GM12878 (cell line): ENCODE measurements at regions not wholly inside any gene's neighbourhood (a gene's known extent, or its start where the extent isn't known, plus 50 kb on each side); places are given as distances from the start of the nearest gene placed in this dataset.

Source experiments
- ATAC-seq: fragments of 200-7000 bp; cut with Tn5 transposase; 3 replicates; pipeline ENCODE4 v1.9.1; 2020; ENCODE audit warnings: mild to moderate bottlenecking, moderate library complexity
- BruUV-seq: library from RNA; stranded (reverse); fragments of 400-500 nt; replicated peaks from 2 replicates; lab custom pipeline; 2021; lab: Mats Ljungman, UMichigan
- CTCF ChIA-PET: fragments of 300-600 bp; sonication (Branson Sonifier 250); formaldehyde crosslinking; extraction: SDS; loops from one replicate; lab custom pipeline; 2021; ENCODE audit warnings: inconsistent platforms; lab: Yijun Ruan, JAX
- POLR2A ChIA-PET: fragments of 350-600 bp; formaldehyde crosslinking; extraction: SDS; loops from one replicate; lab custom pipeline; 2021; ENCODE audit warnings: inconsistent platforms; lab: Charles Lee
- RAD21 ChIA-PET: fragments of 300-600 bp; sonication (Branson Sonifier 250); formaldehyde crosslinking; loops from one replicate; lab custom pipeline; 2023; ENCODE audit warnings: antibody characterized with exemption; ENCODE audit not compliant: unreplicated experiment; lab: Charles Lee
- SMC1A ChIA-PET: fragments of 300-600 bp; sonication (Branson Sonifier 250); formaldehyde crosslinking; loops from one replicate; lab custom pipeline; 2023; ENCODE audit not compliant: unreplicated experiment, uncharacterized antibody; lab: Charles Lee
- DNase-seq: peaks from one replicate; pipeline ENCODE4 v3.0.0-alpha.2; 2011; ENCODE audit warnings: low read depth, low spot score
- FAIRE-seq: peaks from 3 replicates; lab custom pipeline; 2011; peaks lifted over from hg19 to GRCh38; lab: Jason Lieb, UNC
- H2AFZ ChIP-seq: 2 replicates; pipeline ENCODE4 v1.6.0; 2011; ENCODE audit warnings: low read depth, low read length, control low read depth; ENCODE audit not compliant: control insufficient read depth
- H3K27ac ChIP-seq: 2 replicates; pipeline ENCODE4 v1.5.1; 2011; ENCODE audit warnings: control low read depth; ENCODE audit not compliant: control insufficient read depth, insufficient read depth
- H3K27me3 ChIP-seq, 2 experiments: replicated peaks in 1 of 2; 2 replicates each; pipeline versions ENCODE4 v1.6.0 to v1.6.1; 2011; ENCODE audit warnings: low read length in 1 of 2; ENCODE audit not compliant: control insufficient read depth in 2 of 2, insufficient read depth in 2 of 2
- H3K36me3 ChIP-seq, 2 experiments: 2 replicates each; pipeline ENCODE4 v1.5.1; 2011; ENCODE audit warnings: low read length in 1 of 2; ENCODE audit not compliant: control insufficient read depth in 2 of 2, insufficient read depth in 2 of 2
- H3K4me1 ChIP-seq: 2 replicates; pipeline ENCODE4 v1.6.1; 2011; ENCODE audit warnings: mild to moderate bottlenecking, low read length, moderate library complexity, mixed read lengths; ENCODE audit not compliant: control insufficient read depth, insufficient read depth
- H3K4me2 ChIP-seq: 2 replicates; pipeline ENCODE4 v1.6.0; 2011; ENCODE audit warnings: control low read depth; ENCODE audit not compliant: control insufficient read depth, insufficient read depth
- H3K4me3 ChIP-seq: fragments of 200-600 bp; sonication (generic); 2 replicates; pipeline ENCODE4 v1.5.1; 2016
- H3K79me2 ChIP-seq: 2 replicates; pipeline ENCODE4 v1.6.0; 2011; ENCODE audit warnings: low read length; ENCODE audit not compliant: control insufficient read depth, insufficient read depth
- H3K9ac ChIP-seq: 2 replicates; pipeline ENCODE4 v1.8.0; 2011; ENCODE audit warnings: low read length, control low read depth, mixed read lengths; ENCODE audit not compliant: control insufficient read depth, insufficient read depth
- H3K9me3 ChIP-seq: replicated peaks from 3 replicates; pipeline ENCODE4 v1.5.1; 2011; ENCODE audit warnings: mild to moderate bottlenecking, low read length; ENCODE audit not compliant: control insufficient read depth, insufficient read depth
- H4K20me1 ChIP-seq: 2 replicates; pipeline ENCODE4 v1.6.0; 2011; ENCODE audit not compliant: control insufficient read depth, insufficient read depth
- EZH2 ChIP-seq: IDR thresholded peaks from 2 replicates; pipeline ENCODE4 v1.6.1; 2012; ENCODE audit warnings: low read depth, mild to moderate bottlenecking, control low read depth, inconsistent platforms, low read length, borderline replicate concordance; ENCODE audit not compliant: control insufficient read depth
- SMARCA5 ChIP-seq: fragments of 450-650 bp; IDR thresholded peaks from 2 replicates; pipeline ENCODE4 v1.6.1; 2017; ENCODE audit warnings: mild to moderate bottlenecking
- ZNF24 ChIP-seq: fragments of 450-650 bp; IDR thresholded peaks from 2 replicates; pipeline ENCODE4 v1.6.1; 2017; ENCODE audit warnings: antibody characterized with exemption, mild to moderate bottlenecking
- WGBS: methylation state at CpG from one replicate; pipeline ENCODE4 v1.1.6; 2016; ENCODE audit warnings: low lambda C conversion rate; ENCODE audit not compliant: insufficient replicate concordance, insufficient coverage; ENCODE audit errors: missing lambda C conversion rate; 5-methylcytosine and 5-hydroxymethylcytosine counted together
- in situ Hi-C: fragments of 300-500 bp; cut with MboI; formaldehyde crosslinking; loops from 9 replicates; pipeline ENCODE4 v1.14.3; 2018; ENCODE audit warnings: mixed read lengths
- intact Hi-C: fragments of 100-400 bp; cut with micrococcal nuclease; formaldehyde crosslinking; loops from one replicate; pipeline ENCODE4 v1.14.2; 2022; ENCODE audit not compliant: unreplicated experiment
- TF ChIP-seq, protein P1 (sequence below): IDR thresholded peaks from 2 replicates; pipeline ENCODE4 v1.6.1; 2011; ENCODE audit warnings: mild to moderate bottlenecking, low read depth, low read length, moderate library complexity; ENCODE audit not compliant: insufficient replicate concordance
- TF ChIP-seq, protein P2 (sequence below): fragments of 450-650 bp; IDR thresholded peaks from 2 replicates; pipeline ENCODE4 v1.6.1; 2017; ENCODE audit warnings: low read depth, mild to moderate bottlenecking, moderate library complexity

DNA sequence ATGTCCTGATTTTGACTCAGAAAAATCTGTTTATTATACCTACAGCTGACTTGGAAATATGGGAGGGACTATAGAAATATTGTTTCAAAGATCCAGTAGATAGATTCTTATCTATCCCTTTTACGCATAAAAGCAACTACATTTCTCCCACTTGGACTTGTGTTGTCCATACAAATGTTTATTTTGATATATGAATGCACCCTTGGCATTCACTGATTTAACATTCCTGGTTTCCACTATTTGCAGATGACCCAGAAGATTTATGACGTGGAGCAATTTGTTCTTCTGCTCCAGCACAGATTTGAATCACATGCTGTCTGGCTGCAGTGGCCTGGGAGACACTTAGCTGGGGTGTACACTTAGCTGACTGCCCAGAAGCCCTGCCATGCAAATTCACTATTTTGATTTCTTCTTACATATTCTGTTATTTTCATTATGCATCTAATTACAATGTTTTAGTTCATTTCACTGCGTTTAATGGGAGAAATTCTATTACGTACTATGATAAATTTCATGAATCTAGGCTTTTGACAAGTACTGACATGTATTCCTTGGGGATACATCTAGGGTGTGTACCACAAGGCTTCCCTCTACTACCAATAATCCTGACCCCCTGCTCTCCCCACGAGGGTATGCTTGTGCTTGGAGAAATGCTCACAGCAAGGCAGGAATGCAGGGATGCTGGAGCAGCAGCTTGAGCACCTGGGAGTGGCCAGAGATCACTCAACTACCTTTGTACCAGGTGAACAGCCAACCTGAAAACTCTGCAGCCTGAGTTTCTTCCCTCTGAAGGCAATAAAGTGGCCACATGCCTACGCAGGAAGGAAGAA lies 223.6 kb upstream of the TBL1XR1 start:
- in situ Hi-C loops (no loop called here), intact Hi-C loops (no loop called here)
- Histone ChIP-seq H3K9ac (no peak overlapping the region), H3K9me3 (peaks cover 3% of the 10 kb centered on the region; the same call in 2 of the 3 replicates), H3K27me3 (no peaks in the 10 kb centered on the region), H3K36me3 (no peaks in the 10 kb centered on the region), H3K4me2 (no peak overlapping the region), H2AFZ (no peak overlapping the region), H4K20me1 (no peaks in the 10 kb centered on the region), H3K79me2 (no peaks in the 10 kb centered on the region), H3K4me1 (peaks cover 11% of the 10 kb centered on the region), H3K27ac (no peak overlapping the region), H3K4me3 (no peak overlapping the region)
- DNase-seq (no peak), FAIRE-seq (no peak), ATAC-seq (no peak)
- 62% methylated on average over 6 of the region's 6 CpGs for WGBS
- RAD21 ChIA-PET: no interaction called here
- CTCF ChIA-PET: no interaction called here
- TF ChIP-seq, protein P1, sequence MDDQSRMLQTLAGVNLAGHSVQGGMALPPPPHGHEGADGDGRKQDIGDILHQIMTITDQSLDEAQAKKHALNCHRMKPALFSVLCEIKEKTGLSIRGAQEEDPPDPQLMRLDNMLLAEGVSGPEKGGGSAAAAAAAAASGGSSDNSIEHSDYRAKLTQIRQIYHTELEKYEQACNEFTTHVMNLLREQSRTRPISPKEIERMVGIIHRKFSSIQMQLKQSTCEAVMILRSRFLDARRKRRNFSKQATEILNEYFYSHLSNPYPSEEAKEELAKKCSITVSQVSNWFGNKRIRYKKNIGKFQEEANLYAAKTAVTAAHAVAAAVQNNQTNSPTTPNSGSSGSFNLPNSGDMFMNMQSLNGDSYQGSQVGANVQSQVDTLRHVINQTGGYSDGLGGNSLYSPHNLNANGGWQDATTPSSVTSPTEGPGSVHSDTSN: no peak
- TF ChIP-seq SMARCA5: no peak
- TF ChIP-seq EZH2: no peak
- no peak for TF ChIP-seq ZNF24
- TF ChIP-seq, protein P2, sequence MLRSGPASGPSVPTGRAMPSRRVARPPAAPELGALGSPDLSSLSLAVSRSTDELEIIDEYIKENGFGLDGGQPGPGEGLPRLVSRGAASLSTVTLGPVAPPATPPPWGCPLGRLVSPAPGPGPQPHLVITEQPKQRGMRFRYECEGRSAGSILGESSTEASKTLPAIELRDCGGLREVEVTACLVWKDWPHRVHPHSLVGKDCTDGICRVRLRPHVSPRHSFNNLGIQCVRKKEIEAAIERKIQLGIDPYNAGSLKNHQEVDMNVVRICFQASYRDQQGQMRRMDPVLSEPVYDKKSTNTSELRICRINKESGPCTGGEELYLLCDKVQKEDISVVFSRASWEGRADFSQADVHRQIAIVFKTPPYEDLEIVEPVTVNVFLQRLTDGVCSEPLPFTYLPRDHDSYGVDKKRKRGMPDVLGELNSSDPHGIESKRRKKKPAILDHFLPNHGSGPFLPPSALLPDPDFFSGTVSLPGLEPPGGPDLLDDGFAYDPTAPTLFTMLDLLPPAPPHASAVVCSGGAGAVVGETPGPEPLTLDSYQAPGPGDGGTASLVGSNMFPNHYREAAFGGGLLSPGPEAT: no peak
- no TSS peak for BruUV-seq
- SMC1A ChIA-PET: no interaction called here
- POLR2A ChIA-PET: no interaction called here
